Panc1 (cell line): ENCODE measurements at regions not wholly inside any gene's neighbourhood (a gene's known extent, or its start where the extent isn't known, plus 50 kb on each side); places are given as distances from the start of the nearest gene placed in this dataset.

Experiments used
- POLR2AphosphoS5 ChIP-seq: IDR thresholded peaks from 2 replicates; pipeline ENCODE4 v1.6.1; 2012; ENCODE audit warnings: mild to moderate bottlenecking, low read depth, low read length, moderate library complexity
- SIN3A ChIP-seq: IDR thresholded peaks from 2 replicates; pipeline ENCODE4 v1.6.1; 2012; ENCODE audit warnings: low read depth, mild to moderate bottlenecking, low read length, moderate library complexity, borderline replicate concordance; ENCODE audit not compliant: insufficient read depth
- TCF7L2 ChIP-seq: IDR thresholded peaks from 2 replicates; pipeline ENCODE4 v1.6.1; 2011; ENCODE audit warnings: mild to moderate bottlenecking, low read depth, low read length, inconsistent platforms
- TF ChIP-seq, protein P1 (sequence below): fragments of 450-650 bp; IDR thresholded peaks from 2 replicates; pipeline ENCODE4 v1.5.1; 2017; ENCODE audit warnings: mild to moderate bottlenecking
- TF ChIP-seq, protein P2 (sequence below), 2 experiments: IDR thresholded peaks; 2 replicates each; pipeline ENCODE4 v1.6.1; 2011 to 2012; ENCODE audit warnings: low read depth in 2 of 2, control low read depth in 1 of 2, low read length in 1 of 2, mild to moderate bottlenecking in 1 of 2, moderate library complexity in 1 of 2; ENCODE audit not compliant: insufficient read depth in 1 of 2

DNA sequence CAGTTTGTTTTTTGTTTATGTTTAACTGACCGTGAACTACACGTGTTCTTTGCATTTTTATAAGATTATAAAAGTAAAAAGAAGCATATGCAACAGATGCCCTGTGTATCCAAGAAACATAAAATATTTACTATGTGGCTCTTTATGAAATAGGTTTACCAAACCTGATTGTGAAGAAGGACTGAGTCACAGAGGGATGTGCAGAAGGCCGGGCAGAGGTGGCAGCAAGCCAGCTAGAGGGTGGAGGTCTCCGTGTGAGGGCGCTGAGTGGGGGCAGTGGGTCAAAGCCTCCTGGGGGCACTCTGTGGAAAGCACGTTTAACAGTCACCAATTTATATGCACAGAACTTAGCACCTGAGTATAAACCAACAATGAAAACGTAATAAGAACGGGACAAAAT lies 97.2 kb downstream of the TMEM18 start:
- TF ChIP-seq, protein P1, sequence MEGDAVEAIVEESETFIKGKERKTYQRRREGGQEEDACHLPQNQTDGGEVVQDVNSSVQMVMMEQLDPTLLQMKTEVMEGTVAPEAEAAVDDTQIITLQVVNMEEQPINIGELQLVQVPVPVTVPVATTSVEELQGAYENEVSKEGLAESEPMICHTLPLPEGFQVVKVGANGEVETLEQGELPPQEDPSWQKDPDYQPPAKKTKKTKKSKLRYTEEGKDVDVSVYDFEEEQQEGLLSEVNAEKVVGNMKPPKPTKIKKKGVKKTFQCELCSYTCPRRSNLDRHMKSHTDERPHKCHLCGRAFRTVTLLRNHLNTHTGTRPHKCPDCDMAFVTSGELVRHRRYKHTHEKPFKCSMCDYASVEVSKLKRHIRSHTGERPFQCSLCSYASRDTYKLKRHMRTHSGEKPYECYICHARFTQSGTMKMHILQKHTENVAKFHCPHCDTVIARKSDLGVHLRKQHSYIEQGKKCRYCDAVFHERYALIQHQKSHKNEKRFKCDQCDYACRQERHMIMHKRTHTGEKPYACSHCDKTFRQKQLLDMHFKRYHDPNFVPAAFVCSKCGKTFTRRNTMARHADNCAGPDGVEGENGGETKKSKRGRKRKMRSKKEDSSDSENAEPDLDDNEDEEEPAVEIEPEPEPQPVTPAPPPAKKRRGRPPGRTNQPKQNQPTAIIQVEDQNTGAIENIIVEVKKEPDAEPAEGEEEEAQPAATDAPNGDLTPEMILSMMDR, result no peak
- TF ChIP-seq POLR2AphosphoS5 (no peak), SIN3A (no peak), TCF7L2 (no peak)
- TF ChIP-seq, protein P2, sequence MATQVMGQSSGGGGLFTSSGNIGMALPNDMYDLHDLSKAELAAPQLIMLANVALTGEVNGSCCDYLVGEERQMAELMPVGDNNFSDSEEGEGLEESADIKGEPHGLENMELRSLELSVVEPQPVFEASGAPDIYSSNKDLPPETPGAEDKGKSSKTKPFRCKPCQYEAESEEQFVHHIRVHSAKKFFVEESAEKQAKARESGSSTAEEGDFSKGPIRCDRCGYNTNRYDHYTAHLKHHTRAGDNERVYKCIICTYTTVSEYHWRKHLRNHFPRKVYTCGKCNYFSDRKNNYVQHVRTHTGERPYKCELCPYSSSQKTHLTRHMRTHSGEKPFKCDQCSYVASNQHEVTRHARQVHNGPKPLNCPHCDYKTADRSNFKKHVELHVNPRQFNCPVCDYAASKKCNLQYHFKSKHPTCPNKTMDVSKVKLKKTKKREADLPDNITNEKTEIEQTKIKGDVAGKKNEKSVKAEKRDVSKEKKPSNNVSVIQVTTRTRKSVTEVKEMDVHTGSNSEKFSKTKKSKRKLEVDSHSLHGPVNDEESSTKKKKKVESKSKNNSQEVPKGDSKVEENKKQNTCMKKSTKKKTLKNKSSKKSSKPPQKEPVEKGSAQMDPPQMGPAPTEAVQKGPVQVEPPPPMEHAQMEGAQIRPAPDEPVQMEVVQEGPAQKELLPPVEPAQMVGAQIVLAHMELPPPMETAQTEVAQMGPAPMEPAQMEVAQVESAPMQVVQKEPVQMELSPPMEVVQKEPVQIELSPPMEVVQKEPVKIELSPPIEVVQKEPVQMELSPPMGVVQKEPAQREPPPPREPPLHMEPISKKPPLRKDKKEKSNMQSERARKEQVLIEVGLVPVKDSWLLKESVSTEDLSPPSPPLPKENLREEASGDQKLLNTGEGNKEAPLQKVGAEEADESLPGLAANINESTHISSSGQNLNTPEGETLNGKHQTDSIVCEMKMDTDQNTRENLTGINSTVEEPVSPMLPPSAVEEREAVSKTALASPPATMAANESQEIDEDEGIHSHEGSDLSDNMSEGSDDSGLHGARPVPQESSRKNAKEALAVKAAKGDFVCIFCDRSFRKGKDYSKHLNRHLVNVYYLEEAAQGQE (IDR thresholded peaks at IDR 0.05; ENCODE audit: insufficient read depth in 1 of 2, low read depth in 2 of 2, low read length in 1 of 2), result no peak
